T-helper 9 cell (primary cell): ENCODE measurements at regions not wholly inside any gene's neighbourhood (a gene's known extent, or its start where the extent isn't known, plus 50 kb on each side); places are given as distances from the start of the nearest gene placed in this dataset.

Source experiments
- DNase-seq: peaks from one replicate; pipeline ENCODE4 v3.0.0-alpha.2; 2020

DNA sequence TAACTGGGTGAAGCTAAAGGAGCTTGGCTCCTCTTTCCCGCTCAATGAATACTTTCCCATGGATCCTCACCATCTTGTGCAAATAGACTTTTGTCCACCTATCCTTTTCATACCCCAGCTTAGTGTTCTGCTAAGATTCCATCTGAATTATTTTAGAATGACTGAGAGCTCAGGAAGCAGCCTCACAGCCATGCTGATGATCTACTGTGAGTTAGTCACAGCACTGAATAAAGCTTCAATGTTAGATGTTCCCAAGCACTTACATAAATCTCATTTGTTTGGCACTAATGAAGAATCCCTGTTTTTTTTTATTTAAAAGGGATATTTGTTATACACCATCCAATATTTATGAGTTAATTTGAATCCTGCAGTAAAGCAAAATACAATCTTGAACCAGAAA lies 317.6 kb upstream of the TRPC7 start:
- DNase-seq, result no peak

DNA sequence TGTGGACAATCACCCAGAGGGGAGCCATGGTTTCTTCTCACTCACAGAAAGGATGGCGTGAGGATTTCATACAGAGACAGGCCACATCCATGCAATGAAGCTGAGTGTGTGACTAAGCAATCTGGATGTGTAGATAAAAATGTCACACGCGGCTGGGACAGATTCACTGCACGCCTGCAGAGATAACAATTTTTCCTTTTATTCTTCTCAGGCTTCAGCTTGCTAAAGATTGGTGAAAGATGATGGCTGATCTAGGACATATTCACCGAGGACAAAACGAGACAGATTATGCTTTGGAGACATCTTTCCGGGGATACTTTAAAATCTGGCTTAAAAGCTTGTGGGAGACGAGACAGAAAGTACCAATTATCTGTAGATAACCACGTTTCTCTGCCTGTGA lies 313.9 kb upstream of the TRPC7 start:
- DNase-seq, result no peak

GRCh38 chr5:136677217-136677616 lies 311.9 kb upstream of the TRPC7 start:
- DNase-seq, result no peak

GRCh38 chr5:136676685-136677084 lies 311.3 kb upstream of the TRPC7 start:
- no peak for DNase-seq

DNA sequence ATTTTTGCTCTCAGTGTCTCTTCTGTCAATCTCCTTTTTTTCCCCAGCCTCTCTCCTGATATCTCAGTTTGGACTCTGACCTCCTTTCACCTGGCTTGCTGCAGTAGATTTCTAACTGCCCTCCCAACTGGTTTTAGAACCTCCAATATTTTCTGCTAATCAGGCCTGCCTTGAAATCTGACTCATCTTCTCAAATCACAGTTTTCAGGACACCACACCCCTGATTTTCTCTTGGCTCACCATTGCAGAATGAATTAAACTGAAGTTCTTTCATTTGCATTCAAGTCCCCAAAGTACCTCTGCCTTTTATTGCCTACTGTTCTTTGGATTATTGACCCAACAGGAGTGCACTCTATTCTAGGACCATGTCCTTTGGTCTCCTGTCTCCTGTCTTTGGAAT lies 310.4 kb upstream of the TRPC7 start:
- DNase-seq, result no peak

- no peak for DNase-seq
Observed at GRCh38 chr5:136674178-136674577, 308.8 kb upstream of the TRPC7 start.

- no peak for DNase-seq
Observed at GRCh38 chr5:136667789-136668188, 302.4 kb upstream of the TRPC7 start.

GRCh38 chr5:136666970-136667620 lies 301.8 kb upstream of the TRPC7 start:
- DNase-seq, result no peak

GRCh38 chr5:136665331-136665730 lies 300.0 kb upstream of the TRPC7 start:
- DNase-seq, result no peak

DNA sequence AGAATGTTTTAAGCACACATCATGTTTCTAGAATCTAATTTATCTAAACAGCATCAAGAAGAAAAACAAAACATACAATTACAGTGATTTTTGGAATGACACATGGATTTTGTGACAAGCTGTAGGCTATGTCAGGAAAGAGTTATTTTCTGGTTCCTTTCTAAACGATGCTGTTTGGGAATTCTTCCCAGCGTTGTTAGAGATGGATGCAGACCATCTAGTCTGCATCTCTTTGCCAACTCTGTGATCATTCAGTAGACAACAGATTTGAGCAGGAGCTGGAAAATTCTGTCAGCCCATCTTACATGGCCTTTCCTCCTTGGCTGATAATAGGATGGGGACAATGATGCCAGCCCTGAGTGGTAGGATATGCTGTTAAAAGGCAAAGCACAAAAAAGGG lies 295.7 kb upstream of the TRPC7 start:
- DNase-seq, result no peak

DNA sequence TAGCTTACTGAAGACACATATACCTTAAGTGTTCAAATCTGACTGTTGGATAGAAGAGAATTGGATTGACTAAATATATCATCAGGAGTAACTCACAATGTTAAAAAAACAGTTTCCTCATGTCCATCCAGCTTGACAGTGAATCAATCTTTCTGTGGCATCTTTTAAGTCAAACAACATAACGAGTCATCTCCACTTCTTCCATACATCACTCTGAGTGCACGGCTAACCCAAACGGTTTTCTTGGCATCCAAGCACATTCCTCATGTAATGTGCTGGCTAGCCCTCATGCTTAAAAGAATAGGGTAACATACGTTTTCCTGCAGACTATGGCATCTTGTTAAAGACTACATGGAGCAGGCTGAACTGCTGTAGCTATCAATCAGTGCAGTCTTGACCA lies 291.5 kb upstream of the TRPC7 start:
- DNase-seq, result no peak

DNA sequence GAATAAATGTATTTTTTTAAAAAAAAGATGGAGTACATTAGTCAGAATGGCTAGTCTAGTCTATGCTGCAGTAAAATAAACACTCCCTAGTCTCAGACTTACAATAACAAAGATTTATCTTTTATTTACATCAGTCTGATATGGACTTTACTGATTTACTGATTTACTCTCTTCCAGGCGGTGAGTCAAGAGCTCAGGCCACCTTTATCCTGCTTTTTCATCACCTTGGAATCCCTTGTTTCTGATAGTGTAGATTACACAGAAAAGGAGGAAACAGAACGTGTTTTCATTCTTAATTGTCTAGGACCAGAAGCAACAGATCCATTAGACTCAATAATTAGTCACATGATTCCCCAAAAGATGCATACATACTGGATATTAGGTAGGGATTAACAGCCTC lies 290.1 kb upstream of the TRPC7 start:
- no peak for DNase-seq

- no peak for DNase-seq
Observed at GRCh38 chr5:136646915-136647314, 281.6 kb upstream of the TRPC7 start.

DNA sequence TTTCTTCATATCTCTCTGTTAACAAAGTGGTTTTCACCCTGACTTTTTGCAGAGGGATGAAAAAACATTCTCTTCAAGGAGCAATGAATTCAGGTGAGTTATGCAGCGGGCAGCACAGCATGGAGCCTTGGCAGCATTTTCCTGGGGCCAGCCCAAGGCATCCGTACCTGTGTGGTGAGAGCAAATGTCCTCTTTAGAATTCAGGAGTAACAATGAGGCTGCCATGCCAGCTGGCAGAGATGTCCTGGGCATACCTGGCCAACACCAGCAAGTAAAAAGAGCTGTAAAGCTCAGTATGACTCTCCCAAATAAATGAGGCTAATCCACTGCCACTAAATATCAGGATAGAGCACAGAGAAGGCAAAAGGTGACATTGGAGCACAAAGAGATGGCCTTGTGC lies 277.6 kb upstream of the TRPC7 start:
- DNase-seq, result no peak

GRCh38 chr5:136639616-136640015 lies 274.3 kb upstream of the TRPC7 start:
- DNase-seq, result no peak

GRCh38 chr5:136638084-136638483 lies 272.7 kb upstream of the TRPC7 start:
- DNase-seq, result no peak

- no peak for DNase-seq
Observed at GRCh38 chr5:136636001-136636400, 270.7 kb upstream of the TRPC7 start.

GRCh38 chr5:136631186-136631585 lies 265.8 kb upstream of the TRPC7 start:
- no peak for DNase-seq

GRCh38 chr5:136629125-136629792 lies 263.9 kb upstream of the TRPC7 start:
- DNase-seq, result no peak

- no peak for DNase-seq
Observed at GRCh38 chr5:136626531-136626930, 261.2 kb upstream of the TRPC7 start.

DNA sequence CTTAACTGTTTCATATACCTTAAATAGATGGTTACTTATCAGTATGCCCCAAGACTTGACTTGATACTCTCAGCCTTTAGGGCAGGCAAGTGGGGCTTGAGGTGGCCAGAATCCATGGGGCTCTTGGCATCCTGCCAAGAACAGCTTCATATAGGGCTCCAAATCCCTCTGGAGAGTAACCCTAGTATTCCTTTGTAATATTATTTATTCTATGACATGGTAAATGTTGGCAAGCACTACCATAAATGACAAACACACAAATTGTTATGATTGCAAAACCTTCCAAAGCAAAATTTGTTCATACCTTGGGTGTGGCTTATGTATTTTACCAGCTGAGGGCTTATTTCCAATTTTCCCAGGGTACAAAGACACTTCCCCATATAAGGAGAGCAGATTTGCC lies 257.4 kb upstream of the TRPC7 start:
- DNase-seq, result no peak

GRCh38 chr5:136621743-136622142 lies 256.4 kb upstream of the TRPC7 start:
- no peak for DNase-seq

DNA sequence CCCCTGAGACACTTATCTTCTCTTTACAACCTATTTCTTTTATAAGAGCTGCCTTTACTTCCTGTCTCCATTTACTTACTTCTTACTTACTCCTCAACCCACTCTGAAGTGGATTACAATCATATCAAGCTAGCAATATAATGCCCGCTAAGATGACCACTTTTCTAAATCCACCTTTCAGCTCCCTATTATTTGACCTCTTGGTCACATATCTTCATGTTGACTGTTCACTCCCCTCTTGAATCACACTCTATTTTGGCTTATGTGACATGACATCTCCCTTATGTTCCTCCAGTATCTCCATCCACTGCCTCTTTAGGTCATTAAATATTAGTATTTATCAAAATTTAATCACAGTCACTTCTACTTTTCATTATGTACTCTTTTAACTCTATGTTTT lies 255.3 kb upstream of the TRPC7 start:
- DNase-seq, result no peak

DNA sequence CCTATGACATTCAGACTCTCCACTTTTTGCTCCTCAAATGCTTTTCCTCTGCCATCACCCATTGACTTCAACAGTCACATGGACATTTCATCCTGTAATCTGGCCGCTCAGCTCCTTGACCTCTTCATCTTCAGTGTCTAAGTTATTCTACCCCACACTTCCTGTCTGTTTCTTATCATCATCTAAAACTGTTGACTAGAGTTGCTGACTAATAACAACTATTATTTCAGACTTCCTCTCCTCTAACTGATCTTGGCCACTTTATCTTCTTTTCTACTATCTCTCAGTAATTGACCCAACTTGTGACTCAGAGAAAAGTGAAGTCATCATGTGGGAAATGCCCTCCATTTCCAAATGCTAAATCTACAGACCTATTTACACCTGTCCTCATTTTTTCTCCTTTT lies 254.7 kb upstream of the TRPC7 start:
- no peak for DNase-seq

GRCh38 chr5:136619556-136619955 lies 254.2 kb upstream of the TRPC7 start:
- no peak for DNase-seq
